Glutamatergic neuron (in vitro differentiated cells): ENCODE measurements at regions not wholly inside any gene's neighbourhood (a gene's known extent, or its start where the extent isn't known, plus 50 kb on each side); places are given as distances from the start of the nearest gene placed in this dataset.
A peak's percentile ranks its signal among the peaks of the same experiment; 100 is the strongest.
"Not testable (repeated sequence)": the region's sequence is repeated elsewhere in the genome, so short reads cannot be mapped to it uniquely, and the experiment has no call there.

Experiments
- DNase-seq: peaks from one replicate; pipeline ENCODE4 v3.0.0; 2022
- H3K27ac Mint-ChIP-seq: one replicate; pipeline ENCODE4 v1.8.0; 2020; ENCODE audit warnings: mild to moderate bottlenecking, mixed read lengths, inconsistent platforms; ENCODE audit not compliant: unreplicated experiment
- H3K27me3 Mint-ChIP-seq: one replicate; pipeline ENCODE4 v1.8.0; 2020; ENCODE audit warnings: mild to moderate bottlenecking, moderate library complexity, mixed read lengths, inconsistent platforms; ENCODE audit not compliant: unreplicated experiment
- H3K36me3 Mint-ChIP-seq: one replicate; pipeline ENCODE4 v1.8.0; 2020; ENCODE audit warnings: mild to moderate bottlenecking, mixed read lengths, inconsistent platforms; ENCODE audit not compliant: unreplicated experiment
- H3K4me1 Mint-ChIP-seq: one replicate; pipeline ENCODE4 v1.8.0; 2020; ENCODE audit warnings: mild to moderate bottlenecking, low read depth, mixed read lengths, inconsistent platforms; ENCODE audit not compliant: unreplicated experiment
- H3K4me3 Mint-ChIP-seq: one replicate; pipeline ENCODE4 v1.8.0; 2020; ENCODE audit warnings: mild to moderate bottlenecking, mixed read lengths, inconsistent platforms; ENCODE audit not compliant: unreplicated experiment
- H3K9me3 Mint-ChIP-seq: one replicate; pipeline ENCODE4 v1.8.0; 2020; ENCODE audit warnings: mild to moderate bottlenecking, moderate library complexity, mixed read lengths, inconsistent platforms; ENCODE audit not compliant: unreplicated experiment
- CTCF ChIP-seq: fragments of 200-600 bp; sonication (generic); IDR thresholded peaks from one replicate; pipeline ENCODE4 v1.5.0; 2021; ENCODE audit not compliant: partially characterized antibody, unreplicated experiment

GRCh38 chr3:151591441-151591840 is 130.6 kb upstream of the IGSF10 start:
- Mint-ChIP-seq H3K27me3 (no peaks in the 10 kb centered on the region), H3K4me3 (no peak overlapping the region), H3K9me3 (peaks cover 4% of the 10 kb centered on the region), H3K27ac (no peak overlapping the region), H3K36me3 (no peaks in the 10 kb centered on the region), H3K4me1 (no peaks in the 10 kb centered on the region)
- TF ChIP-seq CTCF, result no peak
- DNase-seq, result no peak

DNA sequence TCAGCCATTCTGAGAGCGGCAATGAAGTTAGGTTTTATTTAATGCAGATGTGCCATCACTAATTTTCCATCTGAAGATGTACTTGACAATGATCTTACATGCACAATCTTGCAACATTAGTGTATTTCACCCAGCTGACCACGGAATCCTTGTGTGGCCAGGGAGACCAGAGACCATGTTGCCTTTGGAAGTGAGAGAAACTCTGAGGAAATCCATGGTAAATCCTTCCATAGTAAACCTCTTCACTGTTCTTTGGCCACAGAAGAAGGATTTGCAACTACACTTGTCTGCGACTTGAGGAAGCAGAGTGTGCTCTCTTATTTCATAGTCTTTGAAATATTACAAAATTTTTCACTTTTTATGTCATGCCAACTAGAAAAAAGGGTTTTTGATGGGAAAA is 128.4 kb upstream of the IGSF10 start:
- Mint-ChIP-seq H3K4me3 (no peak overlapping the region), H3K9me3 (peaks cover 4% of the 10 kb centered on the region), H3K27ac (no peak overlapping the region), H3K4me1 (peaks cover 4% of the 10 kb centered on the region), H3K36me3 (no peaks in the 10 kb centered on the region), H3K27me3 (no peaks in the 10 kb centered on the region)
- no peak for DNase-seq
- TF ChIP-seq CTCF, result no peak

GRCh38 chr3:151587659-151588058 is 126.8 kb upstream of the IGSF10 start:
- H3K4me1 Mint-ChIP-seq, H3K4me3 Mint-ChIP-seq, H3K27ac Mint-ChIP-seq, H3K27me3 Mint-ChIP-seq, H3K36me3 Mint-ChIP-seq, H3K9me3 Mint-ChIP-seq, DNase-seq: not testable (repeated sequence)

- peak; percentile 32 for DNase-seq
- TF ChIP-seq CTCF, result no peak
- H3K27ac Mint-ChIP-seq, result peak overlapping the region; percentile 9
- H3K9me3 Mint-ChIP-seq, result peaks cover 4% of the 10 kb centered on the region
- no peaks in the 10 kb centered on the region for H3K27me3 Mint-ChIP-seq
- no peaks in the 10 kb centered on the region for H3K36me3 Mint-ChIP-seq
- H3K4me1 Mint-ChIP-seq, result peaks cover 8% of the 10 kb centered on the region
- H3K4me3 Mint-ChIP-seq, result no peak overlapping the region
These were observed 123.7 kb upstream of the IGSF10 start for GRCh38 chr3:151584566-151584965.

DNA sequence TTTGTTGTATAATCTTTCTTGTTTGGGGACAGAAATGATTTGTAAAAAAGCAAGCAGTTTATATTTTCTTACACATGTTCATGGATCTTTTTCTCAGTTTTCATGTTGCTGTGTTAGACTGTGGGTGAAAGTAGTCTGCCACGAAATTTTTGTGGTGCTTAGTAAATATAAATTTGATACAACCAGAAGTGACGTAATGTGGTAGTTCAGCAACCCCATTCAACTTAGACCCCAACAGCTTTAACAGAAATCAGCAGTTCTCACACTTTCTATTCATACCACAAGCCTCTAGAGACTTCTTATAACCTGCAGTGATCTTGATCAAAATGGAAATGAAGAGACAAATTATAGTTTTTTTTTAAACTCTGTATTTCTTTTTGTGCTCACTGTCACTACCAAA is 120.2 kb upstream of the IGSF10 start:
- no peaks in the 10 kb centered on the region for H3K9me3 Mint-ChIP-seq
- H3K4me3 Mint-ChIP-seq, result no peak overlapping the region
- H3K27me3 Mint-ChIP-seq, result no peaks in the 10 kb centered on the region
- no peaks in the 10 kb centered on the region for H3K36me3 Mint-ChIP-seq
- H3K4me1 Mint-ChIP-seq, result peaks cover 8% of the 10 kb centered on the region
- TF ChIP-seq CTCF, result no peak
- H3K27ac Mint-ChIP-seq, result no peak overlapping the region
- no peak for DNase-seq

DNA sequence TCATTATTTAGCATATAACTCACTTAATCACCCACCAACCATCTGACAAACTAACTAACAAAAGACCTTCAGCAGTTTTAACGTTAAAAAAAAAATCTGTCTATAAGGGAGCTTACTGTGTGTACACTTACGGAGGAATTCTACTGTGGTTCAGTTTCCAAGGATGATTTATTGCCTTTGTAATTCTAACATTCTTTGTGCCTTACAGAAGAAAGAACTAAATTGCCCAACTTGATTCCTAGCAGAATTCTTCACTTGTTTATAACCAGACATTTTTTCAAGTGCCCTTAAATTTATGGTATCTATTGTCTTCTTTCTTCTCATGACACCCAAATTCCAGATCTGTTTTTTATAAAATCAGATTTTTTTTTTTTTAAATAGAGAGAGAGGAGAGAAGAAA is 119.7 kb upstream of the IGSF10 start:
- no peaks in the 10 kb centered on the region for H3K36me3 Mint-ChIP-seq
- no peak overlapping the region for H3K27ac Mint-ChIP-seq
- H3K4me1 Mint-ChIP-seq, result peaks cover 8% of the 10 kb centered on the region
- no peak for DNase-seq
- no peaks in the 10 kb centered on the region for H3K9me3 Mint-ChIP-seq
- no peak for TF ChIP-seq CTCF
- H3K27me3 Mint-ChIP-seq, result no peaks in the 10 kb centered on the region
- H3K4me3 Mint-ChIP-seq, result no peak overlapping the region
